Pulmonary artery endothelial cell (primary cell): ENCODE measurements at regions not wholly inside any gene's neighbourhood (a gene's known extent, or its start where the extent isn't known, plus 50 kb on each side); places are given as distances from the start of the nearest gene placed in this dataset.
"Not testable (repeated sequence)": the region's sequence is repeated elsewhere in the genome, so short reads cannot be mapped to it uniquely, and the experiment has no call there.

Experiments used
- DNase-seq: peaks from one replicate; pipeline ENCODE4 v3.0.0-alpha.2; 2011; ENCODE audit warnings: low read depth, low spot score

- DNase-seq, result no peak
These were observed 504.1 kb upstream of the ADGRL2 start for GRCh38 chr1:81296601-81297000.

DNA sequence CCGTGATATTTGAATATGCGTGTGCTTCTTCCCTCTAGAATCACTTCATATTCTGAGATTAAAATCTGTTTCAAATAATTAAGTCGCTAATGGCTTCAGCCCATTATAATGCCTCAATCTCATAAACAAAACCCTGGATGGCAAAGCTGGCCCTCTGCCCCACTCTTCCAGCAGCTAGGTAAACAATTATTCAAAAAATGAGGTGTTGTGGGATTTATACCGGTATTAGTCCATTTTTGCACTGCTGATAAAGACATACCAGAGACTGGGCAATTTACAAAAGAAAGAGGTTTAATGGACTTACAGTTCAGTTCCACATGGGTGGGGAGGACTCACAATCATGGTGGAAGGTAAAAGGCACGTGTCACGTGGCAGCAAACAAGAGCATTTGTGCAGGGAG is 510.4 kb upstream of the ADGRL2 start:
- DNase-seq, result no peak

GRCh38 chr1:81288689-81289088 is 512.0 kb upstream of the ADGRL2 start:
- DNase-seq, result no peak

GRCh38 chr1:81287411-81288080 is 513.2 kb upstream of the ADGRL2 start:
- DNase-seq, result no peak

- DNase-seq, result no peak
These were observed 530.7 kb upstream of the ADGRL2 start for GRCh38 chr1:81270051-81270450.

GRCh38 chr1:81264976-81265375 is 535.8 kb upstream of the ADGRL2 start:
- no peak for DNase-seq

DNA sequence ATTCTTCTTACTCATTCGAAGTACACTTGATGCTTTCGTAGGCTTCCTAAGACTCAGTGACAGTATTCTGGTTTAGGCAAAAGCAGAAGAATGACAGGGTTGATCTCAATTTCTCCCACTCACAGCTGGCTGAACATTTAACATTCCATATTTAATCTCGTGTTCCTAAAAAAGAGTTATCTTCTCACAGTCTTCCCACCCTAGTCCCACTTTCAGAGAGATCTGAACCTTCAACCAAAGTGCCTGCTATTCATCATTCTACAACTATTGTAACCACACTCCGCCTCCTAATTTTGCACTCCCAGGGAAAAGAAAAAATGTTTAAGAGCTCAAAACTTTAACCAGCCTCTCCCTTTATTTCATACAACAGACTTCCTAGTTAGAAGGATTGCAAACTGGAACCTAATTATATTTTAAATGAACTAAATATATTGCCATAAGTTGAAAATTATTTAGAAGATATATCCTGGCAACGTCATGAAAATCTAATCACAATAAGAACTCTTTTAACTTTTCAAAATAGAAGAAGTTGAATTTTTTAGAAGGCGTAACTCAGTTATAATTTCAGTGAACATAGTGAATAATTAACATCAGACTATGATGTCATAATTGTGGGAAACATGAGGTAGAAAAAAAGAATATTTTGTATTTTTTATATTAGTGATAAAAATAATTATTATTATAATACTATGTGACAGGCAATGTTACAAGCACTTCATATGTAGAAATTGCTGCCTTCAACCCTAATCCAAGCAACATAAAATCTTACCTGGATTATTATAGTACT is 540.9 kb upstream of the ADGRL2 start:
- no peak for DNase-seq

- no peak for DNase-seq
These were observed 546.2 kb upstream of the ADGRL2 start for GRCh38 chr1:81254560-81254959.

GRCh38 chr1:81254068-81254467 is 546.7 kb upstream of the ADGRL2 start:
- no peak for DNase-seq

GRCh38 chr1:81252471-81253151 is 548.1 kb upstream of the ADGRL2 start:
- DNase-seq, result no peak

DNA sequence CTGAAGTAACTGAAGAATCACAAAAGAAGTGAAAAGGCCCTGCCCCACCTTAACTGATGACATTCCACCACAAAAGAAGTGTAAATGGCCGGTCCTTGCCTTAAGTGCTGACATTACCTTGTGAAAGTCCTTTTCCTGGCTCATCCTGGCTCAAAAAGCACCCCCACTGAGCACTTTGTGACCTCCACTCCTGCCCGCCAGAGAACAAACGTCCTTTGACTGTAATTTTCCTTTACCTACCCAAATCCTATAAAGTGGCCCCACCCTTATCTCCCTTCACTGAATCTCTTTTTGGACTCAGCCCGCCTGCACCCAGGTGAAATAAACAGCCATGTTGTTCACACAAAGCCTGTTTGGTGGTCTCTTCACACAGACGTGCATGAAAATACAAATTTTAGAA is 549.9 kb upstream of the ADGRL2 start:
- not testable (repeated sequence) for DNase-seq

- DNase-seq, result not testable (repeated sequence)
These were observed 555.5 kb upstream of the ADGRL2 start for GRCh38 chr1:81245084-81245715.

- DNase-seq, result not testable (repeated sequence)
These were observed 556.1 kb upstream of the ADGRL2 start for GRCh38 chr1:81244612-81245011.

DNA sequence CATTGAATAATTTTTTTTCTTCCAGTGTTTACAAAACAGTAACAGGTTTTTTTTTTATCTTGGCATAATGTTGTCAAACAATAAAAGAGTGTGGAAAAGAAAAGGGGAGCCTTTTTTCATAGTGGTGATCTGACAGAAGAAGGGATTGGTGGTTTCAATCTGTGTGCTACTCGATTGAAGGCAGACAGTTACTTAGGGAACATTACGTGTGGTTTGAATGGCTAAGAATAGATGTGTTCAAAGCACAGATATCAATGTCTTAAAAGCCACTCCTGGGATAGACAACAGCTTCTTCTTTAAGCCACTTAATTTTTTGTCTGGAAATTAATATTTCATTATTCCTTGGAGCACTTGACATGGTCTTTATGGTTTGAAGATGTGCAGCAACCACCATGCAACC is 558.6 kb upstream of the ADGRL2 start:
- DNase-seq, result no peak

GRCh38 chr1:81238129-81238528 is 562.6 kb upstream of the ADGRL2 start:
- no peak for DNase-seq

DNA sequence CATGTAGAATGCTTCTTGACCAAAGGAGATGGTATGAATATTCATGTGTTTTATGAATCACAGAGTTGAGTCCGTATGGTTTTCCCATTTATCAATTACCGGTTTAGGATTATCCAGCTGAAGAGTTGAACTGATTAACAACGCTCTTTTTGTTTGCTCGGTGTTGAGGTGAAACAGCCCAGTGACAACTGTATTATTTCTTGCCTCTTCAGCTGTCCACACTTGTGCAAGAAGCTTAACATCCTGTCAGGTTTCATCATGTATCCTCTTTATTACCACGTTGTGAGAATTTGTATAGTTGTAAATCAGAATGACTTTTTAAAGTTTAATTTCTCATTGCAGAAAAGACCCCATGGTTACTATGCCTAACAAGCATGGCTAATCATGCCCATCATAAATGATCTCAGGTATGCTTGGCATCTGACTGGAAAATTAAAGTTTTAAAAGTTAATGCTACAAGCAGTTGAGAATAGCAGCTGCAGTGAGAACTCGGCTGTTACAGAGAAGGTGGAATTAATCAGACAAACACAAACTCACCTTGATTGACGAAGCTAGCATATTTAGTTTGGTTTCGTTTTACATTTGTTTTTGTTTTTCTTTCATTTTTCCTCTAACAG is 563.2 kb upstream of the ADGRL2 start:
- no peak for DNase-seq

DNA sequence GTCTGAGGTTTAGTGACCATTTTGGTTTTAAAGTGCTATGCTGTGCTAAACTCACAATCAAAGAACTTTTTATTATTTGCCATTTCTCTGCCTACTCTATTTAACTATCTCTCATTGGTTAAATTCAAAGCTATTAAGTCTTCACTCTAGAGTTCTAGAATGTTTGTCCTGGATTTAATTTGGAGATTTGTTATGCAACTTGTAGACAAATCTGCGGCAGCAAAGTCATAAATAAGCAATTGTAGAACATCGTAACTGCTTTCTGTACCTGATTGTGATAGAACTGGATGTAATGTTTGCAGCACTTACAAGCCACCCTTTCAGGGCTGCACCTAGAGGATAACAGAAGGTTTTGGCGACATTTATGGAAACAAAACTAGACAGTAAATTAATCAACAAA is 566.5 kb upstream of the ADGRL2 start:
- no peak for DNase-seq

DNA sequence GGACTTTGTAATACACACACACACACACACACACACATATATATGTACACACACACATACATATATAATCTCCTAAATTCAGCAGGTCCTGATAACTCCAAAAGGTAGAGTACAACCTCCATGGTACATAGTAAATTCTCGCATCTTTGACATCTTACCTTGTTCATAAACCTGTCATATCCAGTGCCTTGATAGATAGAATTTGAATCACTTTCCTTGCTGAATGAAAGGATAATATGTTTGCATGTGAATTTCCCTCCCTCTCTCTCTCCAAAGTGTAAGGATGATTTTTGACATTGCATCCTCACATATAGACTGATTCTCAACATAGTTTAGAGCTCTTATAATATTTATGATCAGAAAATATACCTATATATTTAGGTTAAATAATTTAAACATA is 567.1 kb upstream of the ADGRL2 start:
- no peak for DNase-seq

- DNase-seq, result no peak
These were observed 568.3 kb upstream of the ADGRL2 start for GRCh38 chr1:81232420-81232819.

DNA sequence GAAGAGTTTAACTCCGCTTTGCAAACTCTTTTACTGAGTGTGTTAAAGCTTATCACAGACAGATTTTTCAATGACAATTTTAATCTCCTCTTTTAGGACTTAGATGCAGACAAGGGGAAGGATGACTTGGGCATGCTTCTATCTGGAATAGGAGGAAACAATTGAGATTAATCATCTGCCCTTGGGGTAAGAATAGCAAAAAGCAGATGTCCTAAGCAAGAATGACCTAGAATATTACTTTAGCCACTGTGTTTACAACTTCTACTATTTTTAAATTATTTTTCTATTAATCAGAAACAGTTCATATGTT is 569.0 kb upstream of the ADGRL2 start:
- no peak for DNase-seq

DNA sequence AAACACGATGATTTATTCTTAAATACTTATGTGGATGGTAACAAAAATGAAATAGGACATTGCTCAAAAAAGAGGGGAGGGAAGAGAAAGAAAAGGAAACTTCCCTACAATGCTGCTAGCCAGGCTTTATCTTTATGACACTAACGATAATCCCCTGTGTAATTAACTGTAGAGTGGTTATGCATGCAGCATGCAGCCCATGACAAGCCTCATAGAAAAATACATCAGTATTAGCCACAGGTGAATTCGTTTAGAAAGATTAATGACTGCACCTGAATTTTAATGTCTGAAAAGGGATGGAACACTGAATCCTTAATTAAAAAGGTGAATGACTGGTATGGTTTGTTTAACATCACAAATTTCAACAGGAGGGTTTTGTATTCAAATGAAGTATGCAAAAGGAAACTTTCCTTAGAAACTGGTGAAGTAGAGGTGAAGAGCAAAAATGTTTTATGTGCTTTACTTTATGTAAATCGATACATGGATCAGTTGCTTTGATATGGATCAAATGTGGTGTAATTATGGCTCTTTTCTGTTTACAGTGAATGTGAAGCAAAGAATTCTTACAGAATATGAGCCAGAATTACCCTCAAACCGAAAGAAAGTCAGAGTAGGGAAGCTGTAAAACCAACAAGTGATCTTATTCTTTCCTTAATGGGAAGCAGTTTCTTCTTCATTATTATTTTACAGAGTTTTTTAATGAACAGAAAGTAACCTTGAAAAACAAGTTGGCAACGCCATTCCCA is 569.6 kb upstream of the ADGRL2 start:
- no peak for DNase-seq
